CD14-positive monocyte (primary cell): ENCODE measurements at regions not wholly inside any gene's neighbourhood (a gene's known extent, or its start where the extent isn't known, plus 50 kb on each side); places are given as distances from the start of the nearest gene placed in this dataset.

ENCODE experiments used
- DNase-seq, 3 donors: peaks; one replicate each; pipeline ENCODE4 v3.0.0-alpha.2; 2011 to 2022
- H2AFZ ChIP-seq: 2 replicates; pipeline ENCODE4 v1.6.0; 2012; ENCODE audit warnings: mild to moderate bottlenecking, low read depth, low read length, inconsistent platforms; ENCODE audit not compliant: insufficient read depth, poor library complexity, severe bottlenecking
- H3K27ac ChIP-seq, 2 donors: 1 replicate in 1 of 2; 2 replicates in 1 of 2; pipeline ENCODE4 v1.5.1; 2012 to 2013; ENCODE audit warnings: low read length in 2 of 2, control low read depth in 1 of 2, inconsistent platforms in 1 of 2, low read depth in 1 of 2, mild to moderate bottlenecking in 1 of 2
- H3K27me3 ChIP-seq, 2 donors: one replicate each; pipeline versions ENCODE4 v1.6.0 to v1.6.1; 2011 to 2013; ENCODE audit warnings: low read length in 2 of 2; ENCODE audit not compliant: control insufficient read depth in 2 of 2, insufficient read depth in 2 of 2
- H3K36me3 ChIP-seq, 2 donors: replicated peaks in 1 of 2; 1 replicate in 1 of 2; 2 replicates in 1 of 2; pipeline versions ENCODE4 v1.5.1 to v1.6.1; 2012 to 2013; ENCODE audit warnings: low read length in 2 of 2, control low read depth in 1 of 2, inconsistent platforms in 1 of 2, mild to moderate bottlenecking in 1 of 2; ENCODE audit not compliant: insufficient read depth in 2 of 2, control insufficient read depth in 1 of 2
- H3K4me1 ChIP-seq, 2 donors: 1 replicate in 1 of 2; 2 replicates in 1 of 2; pipeline versions ENCODE4 v1.5.1 to v1.6.1; 2012 to 2013; ENCODE audit warnings: low read length in 2 of 2, control low read depth in 1 of 2, inconsistent platforms in 1 of 2, mild to moderate bottlenecking in 1 of 2, moderate library complexity in 1 of 2; ENCODE audit not compliant: insufficient read depth in 2 of 2, control insufficient read depth in 1 of 2
- H3K4me2 ChIP-seq: replicated peaks from 2 replicates; pipeline ENCODE3; 2012; ENCODE audit warnings: low read length, moderate library complexity, mild to moderate bottlenecking; ENCODE audit not compliant: poor library complexity, severe bottlenecking; ENCODE audit errors: extremely low read depth
- H3K4me3 ChIP-seq, 3 experiments: fragments of 200-600 bp in 1 of 3; sonication (generic) in 1 of 3; replicated peaks in 1 of 3; 1 replicate in 2 of 3; 2 replicates in 1 of 3; pipeline ENCODE4 v1.5.1; 2011 to 2013; ENCODE audit warnings: low read length in 3 of 3, mild to moderate bottlenecking in 3 of 3, control low read depth in 2 of 3, low read depth in 2 of 3, inconsistent platforms in 1 of 3, moderate library complexity in 1 of 3
- H3K79me2 ChIP-seq: 2 replicates; pipeline ENCODE4 v1.6.0; 2012; ENCODE audit warnings: mild to moderate bottlenecking, control low read depth, inconsistent platforms, low read length, moderate library complexity; ENCODE audit not compliant: insufficient read depth
- H3K9ac ChIP-seq: 2 replicates; pipeline ENCODE4 v1.6.0; 2017; ENCODE audit warnings: low read length, mild to moderate bottlenecking; ENCODE audit not compliant: insufficient read depth, poor library complexity, severe bottlenecking
- H3K9me3 ChIP-seq, 2 donors: replicated peaks in 1 of 2; 1 replicate in 1 of 2; 2 replicates in 1 of 2; pipeline versions ENCODE4 v1.5.1 to v1.6.1; 2012 to 2013; ENCODE audit warnings: low read length in 2 of 2, control low read depth in 1 of 2; ENCODE audit not compliant: control insufficient read depth in 1 of 2, insufficient read depth in 1 of 2
- H4K20me1 ChIP-seq: 2 replicates; pipeline ENCODE4 v1.6.0; 2012; ENCODE audit warnings: mild to moderate bottlenecking, low read length, control low read depth, moderate library complexity; ENCODE audit not compliant: insufficient read depth
- H3K27ac Mint-ChIP-seq, 7 donors: one replicate each; pipeline ENCODE4 v1.8.0; 2020; ENCODE audit warnings: mild to moderate bottlenecking in 7 of 7, mixed read lengths in 7 of 7, moderate library complexity in 6 of 7, inconsistent platforms in 2 of 7
- H3K27me3 Mint-ChIP-seq, 3 donors: one replicate each; pipeline ENCODE4 v1.8.0; 2021 to 2022; ENCODE audit warnings: low read depth in 3 of 3, mild to moderate bottlenecking in 3 of 3, mixed read lengths in 3 of 3, moderate library complexity in 3 of 3, inconsistent platforms in 1 of 3
- H3K36me3 Mint-ChIP-seq, 2 donors: one replicate each; pipeline ENCODE4 v1.8.0; 2020; ENCODE audit warnings: mixed read lengths in 2 of 2, inconsistent platforms in 1 of 2, mild to moderate bottlenecking in 1 of 2
- H3K4me1 Mint-ChIP-seq: one replicate; pipeline ENCODE4 v1.8.0; 2020; ENCODE audit warnings: mild to moderate bottlenecking, mixed read lengths
- H3K4me3 Mint-ChIP-seq, 2 donors: one replicate each; pipeline ENCODE4 v1.8.0; 2020; ENCODE audit warnings: mild to moderate bottlenecking in 2 of 2, mixed read lengths in 2 of 2, moderate library complexity in 1 of 2
- H3K9me3 Mint-ChIP-seq, 7 donors: one replicate each; pipeline ENCODE4 v1.8.0; 2020 to 2022; ENCODE audit warnings: mixed read lengths in 7 of 7, mild to moderate bottlenecking in 6 of 7, moderate library complexity in 6 of 7, inconsistent platforms in 2 of 7
- CTCF ChIP-seq: fragments of 200-600 bp; IDR thresholded peaks from one replicate; pipeline ENCODE4 v1.8.0; 2022; ENCODE audit warnings: antibody characterized with exemption, mild to moderate bottlenecking
- WGBS: methylation state at CpG from one replicate; pipeline ENCODE4 v1.1.5; 2013; ENCODE audit warnings: missing lambda C conversion rate; ENCODE audit not compliant: insufficient coverage; 5-methylcytosine and 5-hydroxymethylcytosine counted together
- intact Hi-C, 2 donors: fragments of 100-400 bp; cut with micrococcal nuclease; formaldehyde crosslinking; loops; one replicate each; pipeline versions ENCODE4 v1.15.0 to v1.15.1; 2023

GRCh38 chr2:129724021-129724757 lies 255.3 kb upstream of the RAB6C start:
- no peaks in the 10 kb centered on the region for H3K9me3 ChIP-seq
- no peaks in the 10 kb centered on the region for H3K36me3 ChIP-seq
- Mint-ChIP-seq H3K27ac (no peak overlapping the region), H3K27me3 (peaks cover 0 to 9% (median 6%) of the 10 kb centered on the region in 3 donors), H3K36me3 (no peaks in the 10 kb centered on the region), H3K9me3 (peaks cover 0 to 5% (median 0%) of the 10 kb centered on the region in 7 donors), H3K4me1 (no peaks in the 10 kb centered on the region), H3K4me3 (no peak overlapping the region)
- H3K9ac ChIP-seq: no peak overlapping the region
- no peak overlapping the region for H2AFZ ChIP-seq
- no peaks in the 10 kb centered on the region for H4K20me1 ChIP-seq
- H3K4me3 ChIP-seq: no peak overlapping the region
- H3K4me2 ChIP-seq: no peak overlapping the region
- no peaks in the 10 kb centered on the region for H3K79me2 ChIP-seq
- no peak overlapping the region for H3K27ac ChIP-seq
- no peaks in the 10 kb centered on the region for H3K4me1 ChIP-seq
- no peak for DNase-seq
- TF ChIP-seq CTCF: no peak
- intact Hi-C loops: no loop called here
- H3K27me3 ChIP-seq: no peaks in the 10 kb centered on the region
- WGBS: 90% methylated on average over 8 of the region's 10 CpGs

- H3K27ac ChIP-seq: no peak overlapping the region
- WGBS: 65% methylated on average over 5 of the region's 5 CpGs
- no peak overlapping the region for H3K4me3 Mint-ChIP-seq
- H3K9me3 ChIP-seq: no peaks in the 10 kb centered on the region
- peaks cover 0 to 7% (median 6%) of the 10 kb centered on the region in 3 donors for H3K27me3 Mint-ChIP-seq
- no peak overlapping the region for H3K9ac ChIP-seq
- TF ChIP-seq CTCF: no peak
- no peaks in the 10 kb centered on the region for H3K79me2 ChIP-seq
- peaks cover 0 to 4% (median 0%) of the 10 kb centered on the region in 7 donors for H3K9me3 Mint-ChIP-seq
- H2AFZ ChIP-seq: no peak overlapping the region
- H3K4me3 ChIP-seq: no peak overlapping the region
- DNase-seq: no peak
- H3K4me2 ChIP-seq: no peak overlapping the region
- intact Hi-C loops: no loop called here
- no peaks in the 10 kb centered on the region for H4K20me1 ChIP-seq
- no peaks in the 10 kb centered on the region for H3K27me3 ChIP-seq
- no peak overlapping the region for H3K27ac Mint-ChIP-seq
- H3K4me1 Mint-ChIP-seq: no peaks in the 10 kb centered on the region
- H3K36me3 Mint-ChIP-seq: no peaks in the 10 kb centered on the region
- H3K36me3 ChIP-seq: no peaks in the 10 kb centered on the region
- H3K4me1 ChIP-seq: no peaks in the 10 kb centered on the region
Measured at GRCh38 chr2:129726216-129726615, 253.2 kb upstream of the RAB6C start.
